Muscle of leg (tissue), 3 donors: ENCODE measurements at regions not wholly inside any gene's neighbourhood (a gene's known extent, or its start where the extent isn't known, plus 50 kb on each side); places are given as distances from the start of the nearest gene placed in this dataset.
"Not testable (repeated sequence)": the region's sequence is repeated elsewhere in the genome, so short reads cannot be mapped to it uniquely, and the experiment has no call there.

Source experiments
- DNase-seq: peaks from one replicate; pipeline ENCODE4 v3.0.0; 2013
- H3K27ac ChIP-seq: one replicate; pipeline ENCODE4 v1.5.1; 2013; ENCODE audit warnings: mild to moderate bottlenecking, low read length, control low read depth
- H3K27me3 ChIP-seq: one replicate; pipeline ENCODE4 v1.6.1; 2013; ENCODE audit warnings: low read length; ENCODE audit not compliant: control insufficient read depth, insufficient read depth
- H3K36me3 ChIP-seq: one replicate; pipeline ENCODE4 v1.6.1; 2013; ENCODE audit warnings: low read length; ENCODE audit not compliant: control insufficient read depth, insufficient read depth
- H3K4me1 ChIP-seq: one replicate; pipeline ENCODE4 v1.6.1; 2013; ENCODE audit warnings: low read length; ENCODE audit not compliant: control insufficient read depth, insufficient read depth
- H3K4me3 ChIP-seq: one replicate; pipeline ENCODE4 v1.5.1; 2013; ENCODE audit warnings: low read length, control low read depth
- H3K9me3 ChIP-seq: replicated peaks from 2 replicates; pipeline ENCODE4 v1.6.1; 2013; ENCODE audit warnings: low read depth, low read length; ENCODE audit not compliant: control insufficient read depth
- WGBS: methylation state at CpG from one replicate; pipeline ENCODE4 v1.1.5; 2013; ENCODE audit warnings: missing lambda C conversion rate; ENCODE audit not compliant: insufficient coverage; 5-methylcytosine and 5-hydroxymethylcytosine counted together

- not testable (repeated sequence) for H3K27ac ChIP-seq, H3K4me1 ChIP-seq, H3K36me3 ChIP-seq, H3K9me3 ChIP-seq, H3K27me3 ChIP-seq, H3K4me3 ChIP-seq
- no CpG with 5 or more reads among the region's 15 CpGs for WGBS
- peak; percentile 33 for DNase-seq
Observed at GRCh38 chr3:10109-10996, 186.2 kb upstream of the CHL1 start.

GRCh38 chr3:11734-12133, 184.8 kb upstream of the CHL1 start:
- DNase-seq, result peak; percentile 30
- H3K9me3 ChIP-seq, result peaks cover 2% of the 10 kb centered on the region
- WGBS, result 61% methylated on average over 11 of the region's 22 CpGs
- no peaks in the 10 kb centered on the region for H3K36me3 ChIP-seq
- no peak overlapping the region for H3K27ac ChIP-seq
- no peaks in the 10 kb centered on the region for H3K4me1 ChIP-seq
- no peak overlapping the region for H3K4me3 ChIP-seq
- no peaks in the 10 kb centered on the region for H3K27me3 ChIP-seq

- Histone ChIP-seq H3K4me3 (no peak overlapping the region), H3K9me3 (peaks cover 2% of the 10 kb centered on the region), H3K27me3 (no peaks in the 10 kb centered on the region), H3K36me3 (no peaks in the 10 kb centered on the region), H3K4me1 (no peaks in the 10 kb centered on the region), H3K27ac (no peak overlapping the region)
- WGBS, result no CpG with 5 or more reads among the region's 3 CpGs
- DNase-seq, result no peak
Observed at GRCh38 chr3:14652-15051, 181.9 kb upstream of the CHL1 start.

GRCh38 chr3:16366-16765, 180.2 kb upstream of the CHL1 start:
- H3K27me3 ChIP-seq, result no peaks in the 10 kb centered on the region
- H3K36me3 ChIP-seq, result no peaks in the 10 kb centered on the region
- H3K4me1 ChIP-seq, result no peaks in the 10 kb centered on the region
- WGBS, result no CpG with 5 or more reads among the region's 2 CpGs
- no peaks in the 10 kb centered on the region for H3K9me3 ChIP-seq
- no peak overlapping the region for H3K4me3 ChIP-seq
- no peak overlapping the region for H3K27ac ChIP-seq
- no peak for DNase-seq

- H3K27ac ChIP-seq, result no peak overlapping the region
- no peaks in the 10 kb centered on the region for H3K4me1 ChIP-seq
- H3K4me3 ChIP-seq, result no peak overlapping the region
- H3K9me3 ChIP-seq, result no peaks in the 10 kb centered on the region
- no peaks in the 10 kb centered on the region for H3K27me3 ChIP-seq
- DNase-seq, result peak; percentile 53
- no peaks in the 10 kb centered on the region for H3K36me3 ChIP-seq
Observed at GRCh38 chr3:20421-20820, 176.1 kb upstream of the CHL1 start.

- H3K4me3 ChIP-seq, result no peak overlapping the region
- peak; percentile 85 for DNase-seq
- no peak overlapping the region for H3K27ac ChIP-seq
- H3K4me1 ChIP-seq, result no peaks in the 10 kb centered on the region
- no peaks in the 10 kb centered on the region for H3K27me3 ChIP-seq
- WGBS, result no CpG with 5 or more reads among the region's 3 CpGs
- no peaks in the 10 kb centered on the region for H3K9me3 ChIP-seq
- H3K36me3 ChIP-seq, result no peaks in the 10 kb centered on the region
Observed at GRCh38 chr3:24006-24405, 172.6 kb upstream of the CHL1 start.

- H3K9me3 ChIP-seq, result no peaks in the 10 kb centered on the region
- H3K4me1 ChIP-seq, result no peaks in the 10 kb centered on the region
- no peak overlapping the region for H3K4me3 ChIP-seq
- WGBS, result no CpG with 5 or more reads among the region's 2 CpGs
- H3K36me3 ChIP-seq, result no peaks in the 10 kb centered on the region
- H3K27ac ChIP-seq, result no peak overlapping the region
- no peak for DNase-seq
- no peaks in the 10 kb centered on the region for H3K27me3 ChIP-seq
Observed at GRCh38 chr3:25056-25455, 171.5 kb upstream of the CHL1 start.

GRCh38 chr3:35985-36384, 160.6 kb upstream of the CHL1 start:
- not testable (repeated sequence) for H3K4me1 ChIP-seq, H3K36me3 ChIP-seq, DNase-seq, H3K27me3 ChIP-seq, H3K27ac ChIP-seq, H3K9me3 ChIP-seq, H3K4me3 ChIP-seq
- WGBS, result no CpG with 5 or more reads among the region's 1 CpG

GRCh38 chr3:42871-43744, 153.5 kb upstream of the CHL1 start:
- H3K27ac ChIP-seq, H3K4me3 ChIP-seq, H3K27me3 ChIP-seq, H3K36me3 ChIP-seq, H3K9me3 ChIP-seq, DNase-seq, H3K4me1 ChIP-seq: not testable (repeated sequence)
- no CpG with 5 or more reads among the region's 9 CpGs for WGBS

- no peak overlapping the region for H3K4me3 ChIP-seq
- 67% methylated on average over 4 of the region's 9 CpGs for WGBS
- no peaks in the 10 kb centered on the region for H3K36me3 ChIP-seq
- DNase-seq, result no peak
- no peaks in the 10 kb centered on the region for H3K9me3 ChIP-seq
- H3K27me3 ChIP-seq, result no peaks in the 10 kb centered on the region
- H3K4me1 ChIP-seq, result no peaks in the 10 kb centered on the region
- H3K27ac ChIP-seq, result no peak overlapping the region
Observed at GRCh38 chr3:44028-44676, 152.4 kb upstream of the CHL1 start.
